ENCODE measurements at regions not wholly inside any gene's neighbourhood (a gene's known extent, or its start where the extent isn't known, plus 50 kb on each side); places are given as distances from the start of the nearest gene placed in this dataset.
"Not testable (repeated sequence)": the region's sequence is repeated elsewhere in the genome, so short reads cannot be mapped to it uniquely, and the experiment has no call there.

- no peak for DNase-seq
These were observed 605.0 kb upstream of the RAB6C start for GRCh38 chr2:129374452-129374851.

DNA sequence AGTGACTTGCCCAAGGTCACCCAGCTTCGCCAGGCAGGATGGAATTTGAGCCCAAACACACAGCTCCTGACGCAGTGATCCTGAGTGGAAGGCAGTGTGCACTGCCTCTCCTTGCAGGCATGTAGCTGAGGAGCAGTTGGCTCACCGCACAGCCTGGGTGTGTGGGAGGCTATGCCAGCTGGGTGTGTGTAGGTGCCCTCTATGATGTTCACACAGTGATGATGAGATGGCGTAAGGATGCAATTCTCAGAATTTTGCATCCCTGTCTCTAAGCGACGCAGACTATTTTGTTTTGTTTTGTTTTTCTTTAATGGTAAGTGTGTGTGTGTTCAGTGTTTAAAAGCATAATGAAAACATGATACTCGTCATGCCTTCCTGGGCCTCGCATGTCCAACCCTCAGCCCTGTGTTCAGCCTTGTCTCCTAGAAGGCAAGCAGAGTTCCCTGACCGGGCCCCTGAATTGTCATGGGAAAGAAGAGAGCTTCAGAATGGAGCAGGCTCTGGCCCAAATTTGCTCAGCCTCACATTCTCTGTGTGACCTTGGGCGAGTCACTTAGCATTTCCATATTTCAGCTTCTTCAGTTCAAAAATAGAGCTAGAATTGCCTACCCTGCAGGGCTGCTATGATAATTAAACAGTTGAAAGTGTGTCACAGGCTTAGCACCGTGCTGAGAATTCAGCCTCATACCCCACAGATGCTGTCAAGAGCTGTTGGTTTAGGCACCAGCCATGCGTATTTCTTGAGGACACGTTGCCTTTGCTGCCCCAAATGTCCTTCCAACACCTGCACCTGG, 603.6 kb upstream of the RAB6C start:
- peak in 35 of 58 donors; percentile 6 to 77 (median 35) for DNase-seq

- no peak for DNase-seq
These were observed 602.9 kb upstream of the RAB6C start for GRCh38 chr2:129376426-129377077.

GRCh38 chr2:129377078-129377469, 602.4 kb upstream of the RAB6C start:
- no peak for DNase-seq

- no peak for DNase-seq
These were observed 601.3 kb upstream of the RAB6C start for GRCh38 chr2:129378186-129378585.

GRCh38 chr2:129379411-129379810, 600.1 kb upstream of the RAB6C start:
- no peak for DNase-seq

DNA sequence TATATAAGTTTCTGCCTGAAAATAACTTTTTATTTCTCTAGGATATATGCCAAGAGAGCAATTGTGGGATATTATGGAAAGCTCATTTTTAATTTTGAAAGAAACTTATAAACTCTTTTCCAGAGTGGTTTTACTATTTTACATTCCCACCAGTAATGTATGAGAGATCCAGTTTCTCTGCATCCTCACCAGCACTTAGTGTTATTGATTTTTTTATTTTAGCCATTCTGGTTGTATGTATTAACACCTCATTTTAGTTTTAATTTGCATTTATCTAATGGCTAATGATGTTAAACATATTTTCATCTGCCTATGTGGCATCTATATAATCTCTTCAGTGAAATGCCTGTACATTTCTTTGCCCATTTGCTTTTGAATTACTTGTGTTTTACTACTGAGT, 597.7 kb upstream of the RAB6C start:
- DNase-seq, result no peak

- DNase-seq, result no peak
These were observed 590.6 kb upstream of the RAB6C start for GRCh38 chr2:129388870-129389269.

- no peak for DNase-seq
These were observed 585.6 kb upstream of the RAB6C start for GRCh38 chr2:129393816-129394215.

DNA sequence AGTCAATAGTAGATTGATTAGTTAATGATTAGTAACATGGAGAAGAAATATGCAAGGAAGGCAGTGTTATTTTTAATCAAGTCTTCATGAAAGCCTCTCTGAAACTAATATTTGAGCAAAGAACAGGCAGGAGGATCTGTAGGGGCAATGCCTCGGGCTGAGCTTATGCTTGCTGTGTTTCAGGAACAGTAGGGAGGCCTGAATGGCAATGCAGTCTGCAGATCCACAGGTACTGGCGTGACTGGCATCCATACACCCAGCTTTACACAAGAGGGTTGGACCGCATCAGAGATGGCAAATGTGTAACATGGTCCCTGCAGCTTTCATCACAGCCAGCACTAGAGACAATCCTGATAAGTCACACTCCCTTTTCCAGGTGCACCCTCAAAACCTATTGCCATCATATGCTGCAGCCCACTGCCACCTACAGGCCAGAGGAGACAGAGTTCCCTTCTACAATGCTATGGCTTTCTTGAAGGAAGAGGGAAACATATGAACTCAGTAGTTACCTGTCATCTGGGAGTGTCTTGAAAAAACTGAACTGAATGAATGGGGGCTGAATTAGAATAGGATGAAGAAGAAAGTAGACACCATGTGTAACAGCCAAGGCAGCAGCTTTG, 582.4 kb upstream of the RAB6C start:
- DNase-seq, result peak in 27 of 58 donors; percentile 7 to 82 (median 28)

- DNase-seq, result peak in 2 of 58 donors; percentile 2 to 9
These were observed 578.6 kb upstream of the RAB6C start for GRCh38 chr2:129400826-129401225.

- no peak for DNase-seq
These were observed 577.4 kb upstream of the RAB6C start for GRCh38 chr2:129402076-129402475.

DNA sequence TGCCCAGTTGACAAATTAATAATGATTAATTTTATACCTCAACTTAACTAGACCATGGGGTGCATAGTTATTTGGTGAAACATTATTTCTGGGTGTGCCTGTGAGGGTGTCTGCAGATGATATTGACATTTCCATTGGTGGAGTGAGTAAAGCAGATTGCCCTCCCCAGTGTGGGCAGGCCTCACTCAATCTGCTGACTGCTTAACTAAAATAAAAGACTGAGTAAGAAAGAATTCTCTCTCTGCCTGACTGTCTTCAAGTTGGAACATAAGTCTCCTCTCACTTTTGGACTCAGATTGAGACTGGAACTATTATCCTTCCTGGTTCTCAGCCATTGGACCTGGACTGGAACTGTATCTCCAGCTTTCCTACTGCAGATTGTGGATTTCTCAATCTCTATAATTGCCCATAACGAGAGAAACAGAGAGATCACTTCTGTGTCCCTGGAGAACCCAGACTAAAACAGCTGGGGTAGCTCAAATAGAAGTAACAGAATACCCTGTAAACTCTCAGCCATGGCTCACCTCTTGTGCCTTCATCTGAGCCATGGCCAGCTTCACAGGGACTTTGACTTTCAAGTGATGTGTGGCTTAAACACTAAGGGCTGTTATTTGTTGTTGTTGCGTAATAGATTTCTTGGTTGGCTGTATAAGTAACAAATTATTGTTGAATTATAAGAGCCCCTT, 575.3 kb upstream of the RAB6C start:
- no peak for DNase-seq

DNA sequence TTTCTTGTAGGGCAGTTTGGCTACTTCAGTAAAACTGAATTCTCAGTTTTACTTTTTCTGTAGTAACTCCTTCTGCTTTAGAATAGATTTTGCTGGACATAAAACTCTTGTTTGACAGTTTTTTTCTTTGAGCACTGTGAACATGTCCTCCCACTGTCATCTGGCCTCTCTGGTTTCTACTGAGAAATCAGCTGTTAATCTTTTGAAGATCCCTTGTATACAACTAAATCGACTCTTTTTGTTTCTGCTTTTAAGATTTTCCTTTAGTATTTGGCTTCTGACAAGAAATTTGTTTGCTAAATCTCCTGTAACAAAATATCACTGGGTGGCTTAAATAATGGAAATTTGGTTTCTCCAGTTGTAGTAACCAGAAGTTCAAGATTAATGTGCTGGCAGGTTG, 570.9 kb upstream of the RAB6C start:
- no peak for DNase-seq

DNA sequence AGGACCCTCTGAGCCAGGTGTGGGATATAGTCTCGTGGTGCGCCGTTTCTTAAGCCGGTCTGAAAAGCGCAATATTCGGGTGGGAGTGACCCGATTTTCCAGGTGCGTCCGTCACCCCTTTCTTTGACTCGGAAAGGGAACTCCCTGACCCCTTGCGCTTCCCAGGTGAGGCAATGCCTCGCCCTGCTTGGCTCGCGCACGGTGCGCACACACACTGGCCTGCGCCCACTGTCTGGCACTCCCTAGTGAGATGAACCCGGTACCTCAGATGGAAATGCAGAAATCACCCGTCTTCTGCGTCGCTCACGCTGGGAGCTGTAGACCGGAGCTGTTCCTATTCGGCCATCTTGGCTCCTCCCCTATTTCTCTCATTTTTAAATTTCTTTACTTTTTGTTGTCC, 562.4 kb upstream of the RAB6C start:
- not testable (repeated sequence) for DNase-seq

GRCh38 chr2:129422028-129422427, 557.4 kb upstream of the RAB6C start:
- no peak for DNase-seq

DNA sequence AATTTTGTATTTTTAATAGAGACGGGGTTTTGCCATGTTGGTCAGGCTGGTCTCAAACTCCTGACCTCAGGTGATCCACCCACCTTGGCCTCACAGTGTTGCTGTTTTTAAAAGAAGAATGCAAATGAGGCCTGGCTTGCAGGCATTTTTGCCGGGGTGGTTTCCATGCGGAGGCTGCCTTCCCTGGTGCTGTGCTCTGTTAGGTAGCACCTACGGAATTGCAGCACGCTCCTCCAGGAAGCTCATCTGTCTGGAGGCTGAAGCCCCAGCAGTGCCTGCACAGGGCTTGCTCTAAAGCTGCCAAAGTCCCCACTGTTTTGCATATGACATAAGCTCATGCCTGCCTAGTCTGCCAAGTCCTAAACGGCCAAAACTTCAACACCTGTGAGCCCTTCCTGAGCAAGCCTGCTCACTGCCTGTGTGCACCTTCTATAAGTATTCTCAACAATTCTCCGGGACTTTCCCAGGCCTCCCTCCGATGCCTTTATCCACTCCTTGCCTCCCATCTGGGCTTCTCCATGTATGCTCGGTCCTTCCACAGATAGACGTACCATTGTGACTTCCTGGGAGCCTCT, 551.3 kb upstream of the RAB6C start:
- peak in 2 of 58 donors; percentile 8 to 20 for DNase-seq

DNA sequence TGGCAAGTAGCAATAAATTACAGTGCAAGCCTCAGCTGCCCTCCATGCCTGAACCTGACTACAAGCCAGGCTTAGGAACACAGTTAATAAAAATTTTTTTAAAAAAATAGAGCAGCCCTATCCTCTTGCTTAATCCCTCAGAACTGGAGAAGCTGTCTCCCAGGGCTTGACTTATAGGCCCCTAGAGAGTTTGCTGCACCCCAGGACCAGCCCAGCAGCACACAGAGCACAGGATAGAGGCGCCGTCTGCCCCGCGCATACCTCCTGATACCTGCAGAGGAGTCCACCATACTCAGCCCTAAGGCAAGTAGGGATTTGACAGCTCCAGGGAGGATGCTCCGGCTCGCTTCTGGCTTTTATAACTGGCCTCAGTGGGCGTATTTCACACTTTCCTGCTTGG, 548.6 kb upstream of the RAB6C start:
- no peak for DNase-seq

GRCh38 chr2:129431881-129432280, 547.6 kb upstream of the RAB6C start:
- no peak for DNase-seq

DNA sequence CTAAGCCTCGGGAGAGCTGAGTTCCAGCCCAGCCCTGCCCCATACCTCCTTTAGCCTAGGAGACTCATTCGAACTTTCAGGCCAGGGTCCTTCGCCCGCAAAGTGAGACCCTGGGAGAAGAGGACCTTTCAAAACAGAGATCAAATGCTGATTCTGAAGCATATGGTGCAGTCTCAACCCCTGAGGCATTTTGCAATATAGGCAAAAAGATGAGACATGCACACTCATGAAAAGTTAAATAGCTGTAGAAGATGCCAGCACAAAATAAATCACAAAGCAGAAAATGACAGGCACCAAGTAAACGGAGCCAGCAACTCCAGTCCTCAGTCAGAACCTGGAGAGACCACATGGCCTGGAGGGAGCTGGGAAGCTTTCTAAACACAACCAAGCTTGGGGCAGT, 542.7 kb upstream of the RAB6C start:
- no peak for DNase-seq

GRCh38 chr2:129437725-129438124, 541.7 kb upstream of the RAB6C start:
- no peak for DNase-seq
